Spleen (tissue), 11 donors: ENCODE measurements at regions not wholly inside any gene's neighbourhood (a gene's known extent, or its start where the extent isn't known, plus 50 kb on each side); places are given as distances from the start of the nearest gene placed in this dataset.
A peak's percentile ranks its signal among the peaks of the same experiment; 100 is the strongest.
"Not testable (repeated sequence)": the region's sequence is repeated elsewhere in the genome, so short reads cannot be mapped to it uniquely, and the experiment has no call there.

Source experiments
- DNase-seq: peaks from one replicate; pipeline ENCODE4 v3.0.0-alpha.2; 2020
- H3K27ac ChIP-seq, 8 donors: fragments of 200-600 bp; sonication (generic) in 7 of 8; 1 replicate in 4 of 8; 2 replicates in 4 of 8; pipeline versions ENCODE4 v1.5.0 to v1.8.0; 2016 to 2021; ENCODE audit warnings: inconsistent platforms in 4 of 8, mild to moderate bottlenecking in 4 of 8, moderate library complexity in 1 of 8
- H3K27me3 ChIP-seq, 7 donors: fragments of 200-600 bp; sonication (generic) in 6 of 7; replicated peaks in 1 of 7; 1 replicate in 4 of 7; 2 replicates in 3 of 7; pipeline versions ENCODE4 v1.5.0 to v1.8.0; 2016 to 2021; ENCODE audit warnings: inconsistent platforms in 3 of 7, mild to moderate bottlenecking in 1 of 7
- H3K36me3 ChIP-seq, 6 donors: fragments of 200-600 bp; sonication (generic) in 5 of 6; 1 replicate in 4 of 6; 2 replicates in 2 of 6; pipeline versions ENCODE4 v1.5.0 to v1.8.0; 2016 to 2021; ENCODE audit warnings: inconsistent platforms in 2 of 6
- H3K4me1 ChIP-seq, 6 donors: fragments of 200-600 bp; sonication (generic) in 5 of 6; 1 replicate in 3 of 6; 2 replicates in 3 of 6; pipeline versions ENCODE4 v1.5.0 to v1.8.0; 2016 to 2021; ENCODE audit warnings: inconsistent platforms in 3 of 6
- H3K4me3 ChIP-seq, 8 donors: fragments of 200-600 bp; sonication (generic) in 7 of 8; 1 replicate in 4 of 8; 2 replicates in 4 of 8; pipeline versions ENCODE4 v1.5.0 to v1.8.0; 2016 to 2021; ENCODE audit warnings: inconsistent platforms in 4 of 8, mild to moderate bottlenecking in 4 of 8, moderate library complexity in 2 of 8
- H3K9me3 ChIP-seq, 8 donors: fragments of 200-600 bp; sonication (generic) in 7 of 8; 1 replicate in 4 of 8; 2 replicates in 4 of 8; pipeline versions ENCODE4 v1.5.0 to v1.8.0; 2016 to 2021; ENCODE audit warnings: inconsistent platforms in 4 of 8
- CTCF ChIP-seq, 11 experiments: fragments of 200-600 bp in 7 of 11; fragments of 450-650 bp in 4 of 11; sonication (generic) in 4 of 11; IDR thresholded peaks in 8 of 11; conservative IDR thresholded peaks in 3 of 11; 1 replicate in 7 of 11; 2 replicates in 4 of 11; pipeline versions ENCODE4 v1.4.0 to v1.8.0; 2016 to 2021; ENCODE audit warnings: antibody characterized with exemption in 11 of 11, inconsistent platforms in 4 of 11, mild to moderate bottlenecking in 1 of 11
- POLR2A ChIP-seq, 3 donors: fragments of 450-650 bp; IDR thresholded peaks; one replicate each; pipeline ENCODE4 v1.5.1; 2017; ENCODE audit warnings: antibody characterized with exemption in 3 of 3, mild to moderate bottlenecking in 1 of 3
- POLR2AphosphoS5 ChIP-seq, 3 donors: sonication (generic); formaldehyde crosslinking; IDR thresholded peaks; one replicate each; pipeline ENCODE4 v1.5.1; 2017; ENCODE audit warnings: antibody characterized with exemption in 3 of 3
- WGBS, 5 donors: extraction: QIAGEN DNeasy Blood & Tissue Kit in 3 of 5; methylation state at CpG; one replicate each; pipeline versions ENCODE4 v1.1.5 to v1.1.7; 2013 to 2018; 5-methylcytosine and 5-hydroxymethylcytosine counted together
- intact Hi-C: fragments of 100-400 bp; cut with DNase I; formaldehyde crosslinking; loops from one replicate; pipeline ENCODE4 v1.15.0; 2023; ENCODE audit warnings: low total_unique reads
- donor health status: healthy with polysubstance abuse.
- donor health status: DM: no; HTN: no; CAD: no; lungs with moderate emphysema.
- donor health status: DM: no; HTN: no; CAD: no.
- donor health status: Bipolar disorder and iron deficiency.
- donor health status: healthy.
- donor health status: DM: no; HTN: no; CAD: no.
- donor health status: DM: yes; HTN: yes; CAD: no.

- Histone ChIP-seq H3K27ac (no peak overlapping the region), H3K4me3 (no peak overlapping the region), H3K27me3 (no peaks in the 10 kb centered on the region), H3K9me3 (no peaks in the 10 kb centered on the region), H3K36me3 (no peaks in the 10 kb centered on the region), H3K4me1 (no peaks in the 10 kb centered on the region)
- intact Hi-C loops = no loop called here
- 84 to 91% (median 88%) methylated on average over 15 of the region's 15 CpGs for WGBS, 5 donors
- TF ChIP-seq CTCF (IDR thresholded peaks at IDR 0.05 in 8 of 11, conservative IDR thresholded peaks at IDR 0.05 in 3 of 11) = no peak
- TF ChIP-seq POLR2A (IDR thresholded peaks at IDR 0.05) = no peak
- TF ChIP-seq POLR2AphosphoS5 (IDR thresholded peaks at IDR 0.05) = no peak
- DNase-seq = no peak
Measured at GRCh38 chr7:47069385-47070076, 512.4 kb downstream of the TNS3 start.

- Histone ChIP-seq H3K9me3 (no peaks in the 10 kb centered on the region), H3K36me3 (no peaks in the 10 kb centered on the region), H3K4me1 (no peaks in the 10 kb centered on the region), H3K27ac (no peak overlapping the region), H3K27me3 (no peaks in the 10 kb centered on the region), H3K4me3 (no peak overlapping the region)
- no peak for DNase-seq
- intact Hi-C loops = no loop called here
- WGBS, 5 donors = 75 to 87% (median 82%) methylated on average over 9 of the region's 9 CpGs
- TF ChIP-seq POLR2AphosphoS5 (IDR thresholded peaks at IDR 0.05) (no peak), POLR2A (IDR thresholded peaks at IDR 0.05) (no peak), CTCF (IDR thresholded peaks at IDR 0.05 in 8 of 11, conservative IDR thresholded peaks at IDR 0.05 in 3 of 11) (no peak)
Measured at GRCh38 chr7:47066976-47067614, 514.8 kb downstream of the TNS3 start.

GRCh38 chr7:47056731-47057130 lies 525.2 kb downstream of the TNS3 start:
- Histone ChIP-seq H3K4me1 (no peaks in the 10 kb centered on the region), H3K4me3 (no peak overlapping the region), H3K27me3 (peaks cover 0 to 22% (median 0%) of the 10 kb centered on the region in 7 donors), H3K9me3 (peaks cover 0 to 13% (median 0%) of the 10 kb centered on the region in 8 donors), H3K36me3 (no peaks in the 10 kb centered on the region), H3K27ac (no peak overlapping the region)
- 61 to 77% (median 66%) methylated on average over 2 of the region's 2 CpGs for WGBS, 5 donors
- DNase-seq = no peak
- intact Hi-C loops = no loop called here
- no peak for TF ChIP-seq POLR2AphosphoS5 (IDR thresholded peaks at IDR 0.05)
- TF ChIP-seq CTCF (IDR thresholded peaks at IDR 0.05 in 8 of 11, conservative IDR thresholded peaks at IDR 0.05 in 3 of 11) = no peak
- TF ChIP-seq POLR2A (IDR thresholded peaks at IDR 0.05) = no peak

GRCh38 chr7:47052541-47053208 lies 529.2 kb downstream of the TNS3 start:
- H3K36me3 ChIP-seq, H3K4me1 ChIP-seq, H3K27ac ChIP-seq, DNase-seq, intact Hi-C loops: not testable (repeated sequence)
- WGBS, 5 donors = 23 to 67% (median 43%) methylated on average over 26 to 70 of the region's 70 CpGs
- peaks cover 0 to 13% (median 0%) of the 10 kb centered on the region in 8 donors for H3K9me3 ChIP-seq
- H3K4me3 ChIP-seq = peak overlapping the region in 2 of 8 donors; percentile 9 to 17
- H3K27me3 ChIP-seq = peaks cover 0 to 22% (median 0%) of the 10 kb centered on the region in 7 donors
